ENCODE measurements at regions not wholly inside any gene's neighbourhood (a gene's known extent, or its start where the extent isn't known, plus 50 kb on each side); places are given as distances from the start of the nearest gene placed in this dataset.

GRCh38 chr16:86914876-86915717, 336.7 kb downstream of the FOXL1 start:
- ATAC-seq, result no peak
- peak in 1 of 10 donors; percentile 42 for DNase-seq
- Mint-ChIP-seq H3K27ac (no peak overlapping the region), H3K9me3 (peaks cover 0 to 2% (median 0%) of the 10 kb centered on the region in 9 donors), H3K36me3 (no peaks in the 10 kb centered on the region), H3K27me3 (peaks cover 1 to 25% (median 11%) of the 10 kb centered on the region in 5 donors), H3K4me3 (no peak overlapping the region), H3K4me1 (no peaks in the 10 kb centered on the region)
- POLR2A ChIA-PET, result no interaction called here

GRCh38 chr16:86917471-86918365, 339.4 kb downstream of the FOXL1 start:
- Mint-ChIP-seq H3K9me3 (peaks cover 0 to 15% (median 8%) of the 10 kb centered on the region in 9 donors), H3K36me3 (no peaks in the 10 kb centered on the region), H3K27me3 (peaks cover 9 to 27% (median 16%) of the 10 kb centered on the region in 5 donors), H3K27ac (no peak overlapping the region), H3K4me3 (no peak overlapping the region), H3K4me1 (no peaks in the 10 kb centered on the region)
- POLR2A ChIA-PET, result no interaction called here
- peak in 1 of 10 donors; percentile 43 for DNase-seq
- no peak for ATAC-seq

- Mint-ChIP-seq H3K36me3 (no peaks in the 10 kb centered on the region), H3K4me3 (no peak overlapping the region), H3K27me3 (peaks cover 13 to 37% (median 17%) of the 10 kb centered on the region in 5 donors), H3K9me3 (peaks cover 0 to 16% (median 10%) of the 10 kb centered on the region in 9 donors), H3K27ac (no peak overlapping the region), H3K4me1 (no peaks in the 10 kb centered on the region)
- POLR2A ChIA-PET, result no interaction called here
- peak in 1 of 10 donors; percentile 27 for DNase-seq
- no peak for ATAC-seq
Measured at GRCh38 chr16:86918637-86919036, 340.3 kb downstream of the FOXL1 start.

- no peak for ATAC-seq
- Mint-ChIP-seq H3K9me3 (peaks cover 0 to 16% (median 10%) of the 10 kb centered on the region in 9 donors), H3K4me3 (no peak overlapping the region), H3K27ac (peak overlapping the region in 1 of 10 donors; percentile 77), H3K27me3 (peaks cover 14 to 41% (median 21%) of the 10 kb centered on the region in 5 donors), H3K4me1 (no peaks in the 10 kb centered on the region), H3K36me3 (no peaks in the 10 kb centered on the region)
- POLR2A ChIA-PET, result no interaction called here
- peak in 1 of 10 donors; percentile 4 for DNase-seq
Measured at GRCh38 chr16:86919078-86919477, 340.7 kb downstream of the FOXL1 start.

GRCh38 chr16:86919578-86920305, 341.4 kb downstream of the FOXL1 start:
- ATAC-seq, result no peak
- peaks cover 0 to 16% (median 10%) of the 10 kb centered on the region in 9 donors for H3K9me3 Mint-ChIP-seq
- no peaks in the 10 kb centered on the region for H3K36me3 Mint-ChIP-seq
- peaks cover 18 to 48% (median 27%) of the 10 kb centered on the region in 5 donors for H3K27me3 Mint-ChIP-seq
- no peak overlapping the region for H3K4me3 Mint-ChIP-seq
- POLR2A ChIA-PET, result no interaction called here
- peak in 1 of 10 donors; percentile 58 for DNase-seq
- H3K4me1 Mint-ChIP-seq, result no peaks in the 10 kb centered on the region
- H3K27ac Mint-ChIP-seq, result no peak overlapping the region

- no peaks in the 10 kb centered on the region for H3K36me3 Mint-ChIP-seq
- no peaks in the 10 kb centered on the region for H3K4me1 Mint-ChIP-seq
- H3K4me3 Mint-ChIP-seq, result no peak overlapping the region
- DNase-seq (no peak), ATAC-seq (no peak)
- peaks cover 25 to 59% (median 41%) of the 10 kb centered on the region in 5 donors for H3K27me3 Mint-ChIP-seq
- peaks cover 0 to 16% (median 8%) of the 10 kb centered on the region in 9 donors for H3K9me3 Mint-ChIP-seq
- POLR2A ChIA-PET, result no interaction called here
- H3K27ac Mint-ChIP-seq, result no peak overlapping the region
Measured at GRCh38 chr16:86921289-86921688, 342.9 kb downstream of the FOXL1 start.

- H3K27me3 Mint-ChIP-seq, result peaks cover 23 to 51% (median 39%) of the 10 kb centered on the region in 5 donors
- POLR2A ChIA-PET, result no interaction called here
Measured at GRCh38 chr16:86922311-86922710, 344.0 kb downstream of the FOXL1 start.

GRCh38 chr16:86923656-86924055, 345.3 kb downstream of the FOXL1 start:
- Mint-ChIP-seq H3K4me3 (no peak overlapping the region), H3K27ac (no peak overlapping the region), H3K9me3 (peaks cover 0 to 20% (median 10%) of the 10 kb centered on the region in 9 donors), H3K4me1 (no peaks in the 10 kb centered on the region), H3K27me3 (peaks cover 31 to 56% (median 47%) of the 10 kb centered on the region in 5 donors), H3K36me3 (no peaks in the 10 kb centered on the region)
- ATAC-seq (no peak), DNase-seq (peak in 1 of 10 donors; percentile 22)
- POLR2A ChIA-PET, result no interaction called here

More at GRCh38 chr16:86922311-86922710, 344.0 kb downstream of the FOXL1 start:
- Mint-ChIP-seq H3K9me3 (peaks cover 0 to 16% (median 8%) of the 10 kb centered on the region in 9 donors), H3K4me1 (no peaks in the 10 kb centered on the region), H3K36me3 (no peaks in the 10 kb centered on the region), H3K27ac (no peak overlapping the region), H3K4me3 (no peak overlapping the region)
- DNase-seq, result peak in 1 of 10 donors; percentile 10
- no peak for ATAC-seq

- Mint-ChIP-seq H3K4me3 (no peak overlapping the region), H3K36me3 (no peaks in the 10 kb centered on the region), H3K4me1 (peaks cover 0 to 2% (median under 1%) of the 10 kb centered on the region in 4 donors), H3K27me3 (peaks cover 28 to 61% (median 47%) of the 10 kb centered on the region in 5 donors), H3K27ac (no peak overlapping the region), H3K9me3 (peaks cover 0 to 21% (median 10%) of the 10 kb centered on the region in 9 donors)
- DNase-seq, result peak in 1 of 10 donors; percentile 34
- no peak for ATAC-seq
- POLR2A ChIA-PET, result no interaction called here
Measured at GRCh38 chr16:86924537-86924936, 346.2 kb downstream of the FOXL1 start.

- POLR2A ChIA-PET, result no interaction called here
- Mint-ChIP-seq H3K36me3 (no peaks in the 10 kb centered on the region), H3K4me1 (peaks cover 0 to 2% (median under 1%) of the 10 kb centered on the region in 4 donors), H3K27me3 (peaks cover 30 to 66% (median 51%) of the 10 kb centered on the region in 5 donors), H3K4me3 (no peak overlapping the region), H3K27ac (no peak overlapping the region), H3K9me3 (peaks cover 0 to 20% (median 10%) of the 10 kb centered on the region in 9 donors)
- ATAC-seq, result no peak
- peak in 1 of 10 donors; percentile 51 for DNase-seq
Measured at GRCh38 chr16:86925067-86925791, 346.9 kb downstream of the FOXL1 start.

- POLR2A ChIA-PET, result no interaction called here
- H3K27ac Mint-ChIP-seq, result no peak overlapping the region
- H3K36me3 Mint-ChIP-seq, result no peaks in the 10 kb centered on the region
- H3K4me1 Mint-ChIP-seq, result peaks cover 0 to 2% (median under 1%) of the 10 kb centered on the region in 4 donors
- DNase-seq (peak in 1 of 10 donors; percentile 41), ATAC-seq (no peak)
- peaks cover 0 to 16% (median 5%) of the 10 kb centered on the region in 9 donors for H3K9me3 Mint-ChIP-seq
- no peak overlapping the region for H3K4me3 Mint-ChIP-seq
- H3K27me3 Mint-ChIP-seq, result peaks cover 32 to 70% (median 48%) of the 10 kb centered on the region in 5 donors
Measured at GRCh38 chr16:86926181-86927094, 348.1 kb downstream of the FOXL1 start.
